SK-N-MC (cell line): ENCODE measurements at regions not wholly inside any gene's neighbourhood (a gene's known extent, or its start where the extent isn't known, plus 50 kb on each side); places are given as distances from the start of the nearest gene placed in this dataset.

Experiments used
- EZH2 ChIP-seq: fragments of 200-600 bp; sonication (generic); IDR thresholded peaks from one replicate; pipeline ENCODE4 v1.6.1; 2017; ENCODE audit warnings: antibody characterized with exemption
- POLR2AphosphoS5 ChIP-seq: IDR thresholded peaks from 2 replicates; pipeline ENCODE4 v1.6.1; 2012; ENCODE audit warnings: mild to moderate bottlenecking, low read depth, low read length, borderline replicate concordance

DNA sequence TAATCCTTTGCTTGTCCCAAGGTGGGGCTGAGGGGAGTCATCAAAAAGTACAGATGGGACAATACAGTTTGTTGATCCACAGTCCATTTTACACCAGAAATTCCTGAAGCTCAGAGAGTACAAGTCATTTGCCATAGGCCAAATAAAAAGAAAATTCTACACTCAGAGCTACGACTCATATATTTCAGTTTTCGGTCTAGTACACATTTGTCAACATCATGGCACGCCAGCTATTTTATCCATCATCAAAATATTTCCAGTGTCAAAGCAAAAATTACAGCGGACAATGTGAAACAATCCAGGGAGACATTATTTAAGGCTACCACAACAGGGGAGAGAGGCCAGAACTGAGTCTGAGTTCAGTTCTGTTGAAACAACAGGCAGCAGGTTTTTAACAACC is 587.5 kb upstream of the DSEL start:
- TF ChIP-seq POLR2AphosphoS5 (no peak), EZH2 (no peak)
